Endothelial cell of umbilical vein (primary cell): ENCODE measurements at regions not wholly inside any gene's neighbourhood (a gene's known extent, or its start where the extent isn't known, plus 50 kb on each side); places are given as distances from the start of the nearest gene placed in this dataset.

Source experiments
- BruUV-seq: library from RNA; stranded (reverse); fragments of 400-500 nt; replicated peaks from 2 replicates; lab custom pipeline; 2021; lab: Mats Ljungman, UMichigan
- CTCF ChIA-PET: fragments of 300-600, 350-600 bp; sonication (Branson Sonifier 250); formaldehyde crosslinking; loops from one replicate; lab custom pipeline; 2021; ENCODE audit warnings: antibody characterized with exemption, inconsistent platforms; lab: Charles Lee
- POLR2A ChIA-PET: fragments of 300-600, 350-600 bp; sonication (Branson Sonifier 250); formaldehyde crosslinking; loops from one replicate; lab custom pipeline; 2021; ENCODE audit warnings: antibody characterized with exemption, inconsistent platforms; lab: Charles Lee
- DNase-seq: peaks from one replicate; pipeline ENCODE4 v3.0.0-alpha.2; 2011; ENCODE audit warnings: low read depth, low spot score
- FAIRE-seq: peaks from 2 replicates; lab custom pipeline; 2011; peaks lifted over from hg19 to GRCh38; lab: Jason Lieb, UNC
- H2AFZ ChIP-seq: 2 replicates; pipeline ENCODE4 v1.6.0; 2012; ENCODE audit warnings: low read depth, low read length, control low read depth, inconsistent platforms
- H3K27ac ChIP-seq: 2 replicates; pipeline ENCODE4 v1.5.1; 2011; ENCODE audit warnings: low read depth, mild to moderate bottlenecking, control low read depth, low read length, moderate library complexity; ENCODE audit not compliant: insufficient read depth
- H3K27me3 ChIP-seq, 2 experiments: 2 replicates each; pipeline versions ENCODE4 v1.6.0 to v1.6.1; 2011; ENCODE audit warnings: low read length in 2 of 2, mixed read lengths in 1 of 2; ENCODE audit not compliant: control insufficient read depth in 2 of 2, insufficient read depth in 2 of 2
- H3K36me3 ChIP-seq, 2 experiments: 2 replicates in 1 of 2; 3 replicates in 1 of 2; pipeline ENCODE4 v1.5.1; 2011; ENCODE audit warnings: low read length in 2 of 2, mild to moderate bottlenecking in 1 of 2, moderate library complexity in 1 of 2; ENCODE audit not compliant: control insufficient read depth in 2 of 2, insufficient read depth in 2 of 2; ENCODE audit errors: extremely low read depth in 1 of 2
- H3K4me1 ChIP-seq: 3 replicates; pipeline ENCODE4 v1.5.1; 2011; ENCODE audit warnings: mild to moderate bottlenecking, low read length; ENCODE audit not compliant: control insufficient read depth, insufficient read depth; ENCODE audit errors: extremely low read depth
- H3K4me2 ChIP-seq: 2 replicates; pipeline ENCODE4 v1.6.1; 2011; ENCODE audit warnings: low read length, control low read depth, mixed read lengths; ENCODE audit not compliant: insufficient read depth
- H3K4me3 ChIP-seq, 3 experiments: fragments of 200-600 bp in 1 of 3; sonication (generic), shearing (Covaris generic) in 1 of 3; replicated peaks in 1 of 3; 2 replicates each; pipeline ENCODE4 v1.5.1; 2011 to 2016; ENCODE audit warnings: control low read depth in 3 of 3, low read length in 3 of 3, mild to moderate bottlenecking in 2 of 3, inconsistent platforms in 1 of 3, low read depth in 1 of 3, moderate library complexity in 1 of 3; ENCODE audit not compliant: insufficient read depth in 1 of 3
- H3K79me2 ChIP-seq: 2 replicates; pipeline ENCODE4 v1.6.0; 2012; ENCODE audit warnings: low read length, inconsistent platforms; ENCODE audit not compliant: control insufficient read depth, insufficient read depth
- H3K9ac ChIP-seq: replicated peaks from 2 replicates; pipeline ENCODE3; 2011; ENCODE audit warnings: low read length, control low read depth; ENCODE audit not compliant: insufficient read depth; ENCODE audit errors: extremely low read depth
- H3K9me1 ChIP-seq: replicated peaks from 3 replicates; pipeline ENCODE4 v1.6.0; 2011; ENCODE audit warnings: mild to moderate bottlenecking, low read length; ENCODE audit not compliant: control insufficient read depth, insufficient read depth; ENCODE audit errors: extremely low read depth
- H3K9me3 ChIP-seq: replicated peaks from 2 replicates; pipeline ENCODE4 v1.5.1; 2012; ENCODE audit warnings: low read length, inconsistent platforms; ENCODE audit not compliant: control insufficient read depth, insufficient read depth
- H4K20me1 ChIP-seq: replicated peaks from 2 replicates; pipeline ENCODE3; 2011; ENCODE audit warnings: mild to moderate bottlenecking, low read length; ENCODE audit not compliant: control insufficient read depth, insufficient read depth; ENCODE audit errors: extremely low read depth
- CTCF ChIP-seq, 2 donors: IDR thresholded peaks; 1 replicate in 1 of 2; 2 replicates in 1 of 2; pipeline ENCODE4 v1.5.1; 2011; ENCODE audit warnings: low read length in 2 of 2, mild to moderate bottlenecking in 2 of 2, moderate library complexity in 2 of 2, control low read depth in 1 of 2, inconsistent platforms in 1 of 2, low read depth in 1 of 2; ENCODE audit not compliant: insufficient read depth in 1 of 2; ENCODE audit errors: extremely low read depth in 1 of 2
- EZH2 ChIP-seq: IDR thresholded peaks from 2 replicates; pipeline ENCODE4 v1.6.1; 2012; ENCODE audit warnings: borderline replicate concordance, low read depth, mild to moderate bottlenecking, moderate library complexity, low read length, inconsistent platforms; ENCODE audit not compliant: severe bottlenecking
- GATA2 ChIP-seq: IDR thresholded peaks from 2 replicates; pipeline ENCODE4 v1.7.0; 2011; ENCODE audit warnings: low read depth, mild to moderate bottlenecking, moderate library complexity, mixed read lengths, low read length; ENCODE audit not compliant: insufficient read length, insufficient read depth
- JUN ChIP-seq: IDR thresholded peaks from 2 replicates; pipeline ENCODE4 v1.6.1; 2011; ENCODE audit warnings: borderline replicate concordance, low read depth; ENCODE audit not compliant: insufficient read length, insufficient read depth
- MAX ChIP-seq: IDR thresholded peaks from 2 replicates; pipeline ENCODE4 v1.6.1; 2011; ENCODE audit not compliant: insufficient read depth, insufficient read length
- MYC ChIP-seq: IDR thresholded peaks from one replicate; pipeline ENCODE4 v1.6.1; 2011; ENCODE audit warnings: mild to moderate bottlenecking, low read depth, low read length
- POLR2AphosphoS5 ChIP-seq: IDR thresholded peaks from 2 replicates; pipeline ENCODE4 v1.6.1; 2012; ENCODE audit warnings: low read depth, mild to moderate bottlenecking, control low read depth, low read length, moderate library complexity; ENCODE audit not compliant: insufficient read depth
- dilution Hi-C: fragments of 300-500 bp; cut with MboI; formaldehyde crosslinking; loops from one replicate; pipeline ENCODE4 v1.15.0; 2019; ENCODE audit warnings: low sequenced_read_pairs; ENCODE audit not compliant: extremely low pct_ligation_motif_present
- intact Hi-C: fragments of 100-400 bp; cut with micrococcal nuclease; formaldehyde crosslinking; loops from one replicate; pipeline ENCODE4 v1.10.0; 2022

GRCh38 chr4:162853788-162854187, 312.9 kb downstream of the NAF1 start:
- Histone ChIP-seq H3K36me3 (no peaks in the 10 kb centered on the region), H3K4me2 (no peak overlapping the region), H2AFZ (no peak overlapping the region), H3K9me3 (peaks cover 7% of the 10 kb centered on the region), H3K27me3 (no peaks in the 10 kb centered on the region), H3K9me1 (no peaks in the 10 kb centered on the region), H4K20me1 (no peaks in the 10 kb centered on the region), H3K79me2 (no peaks in the 10 kb centered on the region), H3K9ac (no peak overlapping the region), H3K27ac (no peak overlapping the region), H3K4me3 (no peak overlapping the region), H3K4me1 (no peaks in the 10 kb centered on the region)
- TF ChIP-seq GATA2 (no peak), JUN (no peak), POLR2AphosphoS5 (no peak), MAX (no peak), CTCF (IDR thresholded peaks at IDR 0.05; ENCODE audit: extremely low read depth in 1 of 2, insufficient read depth in 1 of 2, low read depth in 1 of 2, low read length in 2 of 2) (no peak), MYC (no peak), EZH2 (no peak)
- intact Hi-C loops: no loop called here
- DNase-seq: no peak
- ChIA-PET POLR2A (no interaction called here), CTCF (no interaction called here)
- dilution Hi-C loops: no loop called here
- FAIRE-seq: no peak
- BruUV-seq: no TSS peak
